NCI-H1694 (cell line): ENCODE measurements at regions not wholly inside any gene's neighbourhood (a gene's known extent, or its start where the extent isn't known, plus 50 kb on each side); places are given as distances from the start of the nearest gene placed in this dataset.

ENCODE experiments used
- DNase-seq: peaks from one replicate; lab custom pipeline; 2025; lab: John Stamatoyannopoulos, UW

DNA sequence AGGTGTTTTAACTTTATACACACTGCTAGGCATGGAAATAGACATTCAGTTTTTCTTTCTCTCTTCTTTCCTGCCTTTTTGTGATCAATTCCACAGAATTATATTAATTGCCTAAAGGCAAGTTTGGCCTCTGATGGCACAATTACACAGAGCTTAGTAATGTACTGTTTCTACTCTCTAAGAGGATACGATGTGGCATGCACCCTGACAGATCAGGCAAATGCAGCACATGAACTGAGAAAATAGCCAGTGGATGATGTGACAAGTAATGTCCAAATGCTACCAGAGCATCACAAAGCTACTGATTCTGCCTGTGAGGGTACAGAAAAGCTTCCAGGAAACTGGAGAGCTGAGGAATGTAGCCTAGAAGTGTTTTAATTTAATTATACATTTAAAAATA, 233.8 kb upstream of the PRR20A start:
- DNase-seq, result no peak

DNA sequence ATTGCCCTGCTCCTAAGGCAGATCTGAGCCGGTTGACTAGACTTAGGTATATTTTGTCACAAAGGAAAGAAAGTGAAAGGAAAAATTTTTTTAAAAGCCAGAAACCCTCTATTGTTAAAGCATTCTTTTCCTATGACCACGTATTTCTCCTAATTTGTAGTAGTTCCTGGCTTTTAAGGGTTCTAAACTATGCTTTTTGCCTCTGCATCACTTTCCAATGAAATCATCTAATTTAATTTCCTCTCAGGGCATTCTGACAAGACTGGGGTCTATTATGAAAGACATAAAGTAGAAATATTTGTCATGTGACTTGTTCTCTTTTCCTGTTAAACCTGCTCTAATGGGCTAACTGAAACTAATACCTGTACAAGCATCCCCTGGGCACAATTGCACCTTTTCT, 233.0 kb upstream of the PRR20A start:
- DNase-seq, result no peak

DNA sequence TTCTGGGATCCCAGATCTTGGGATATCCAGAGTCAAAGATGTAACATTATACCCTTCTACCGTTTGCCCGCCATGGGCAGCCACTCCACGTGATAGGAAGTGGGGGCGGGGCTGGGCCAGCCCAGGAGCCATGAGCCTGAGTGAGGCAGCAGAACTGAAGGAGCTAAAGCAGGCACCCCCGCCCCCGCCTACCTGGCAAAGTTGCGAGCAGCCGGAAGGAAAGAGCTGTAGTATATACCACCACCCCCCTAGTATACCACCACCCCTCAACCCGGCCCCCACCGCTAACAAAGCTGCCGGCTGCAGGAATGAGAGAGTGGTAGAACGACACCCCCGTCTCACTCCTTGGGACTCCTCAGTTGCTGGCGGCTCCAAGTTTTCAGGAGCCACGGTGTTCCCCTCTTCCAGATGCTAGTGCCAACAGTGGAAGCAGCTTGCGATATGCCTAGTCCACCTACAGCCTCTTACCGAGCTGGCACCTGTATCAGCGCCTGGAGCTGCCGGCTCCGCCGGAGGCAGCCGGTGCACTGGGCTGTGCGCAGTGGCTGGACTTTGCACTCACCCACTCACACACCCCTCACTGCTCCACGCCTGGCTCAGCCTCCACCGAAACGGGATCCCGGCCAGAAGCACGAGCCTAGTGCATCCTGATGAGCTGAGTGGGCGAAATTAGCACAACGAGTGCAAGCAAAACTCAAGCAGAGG, 230.7 kb upstream of the PRR20A start:
- DNase-seq, result no peak

DNA sequence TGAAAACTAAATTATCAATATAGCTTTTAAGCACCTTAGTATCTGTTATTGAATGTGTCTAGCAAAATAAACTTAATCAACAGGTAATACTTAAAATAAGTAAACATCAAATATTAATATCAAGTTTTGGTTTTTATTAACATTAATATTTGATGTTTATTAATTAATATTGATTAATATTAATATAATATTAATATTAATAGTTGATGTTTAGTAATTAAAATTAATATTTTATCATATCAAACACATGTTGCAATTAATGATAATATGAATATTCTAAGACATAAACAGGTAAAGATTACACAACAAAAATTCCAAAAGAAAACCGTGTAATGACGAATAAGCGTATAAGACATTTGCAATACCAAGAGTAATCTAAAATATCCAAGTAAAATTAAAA, 222.8 kb upstream of the PRR20A start:
- no peak for DNase-seq

DNA sequence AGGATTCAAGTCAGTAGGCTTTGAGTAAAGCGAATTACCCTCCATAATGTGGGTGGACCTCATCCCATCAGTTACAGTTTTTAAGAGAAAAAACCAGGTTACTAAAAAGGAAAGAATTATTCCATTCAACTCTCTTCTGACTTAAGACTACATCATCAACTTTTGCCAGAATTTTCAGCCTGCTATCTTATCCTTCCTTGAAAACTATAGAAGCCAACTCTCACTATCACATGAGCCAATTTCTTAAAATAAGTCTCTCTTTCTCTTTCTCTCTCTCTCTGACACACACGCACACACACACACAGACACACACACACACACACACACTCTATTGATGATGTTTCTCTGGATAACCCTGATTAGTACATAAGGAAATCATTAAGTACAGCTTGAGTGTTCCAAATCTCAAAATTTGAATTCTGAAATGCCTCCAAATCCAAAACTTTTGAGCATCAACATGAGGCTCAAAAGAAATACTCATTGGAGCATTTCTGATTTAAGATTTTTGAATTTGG, 217.0 kb upstream of the PRR20A start:
- DNase-seq, result no peak

DNA sequence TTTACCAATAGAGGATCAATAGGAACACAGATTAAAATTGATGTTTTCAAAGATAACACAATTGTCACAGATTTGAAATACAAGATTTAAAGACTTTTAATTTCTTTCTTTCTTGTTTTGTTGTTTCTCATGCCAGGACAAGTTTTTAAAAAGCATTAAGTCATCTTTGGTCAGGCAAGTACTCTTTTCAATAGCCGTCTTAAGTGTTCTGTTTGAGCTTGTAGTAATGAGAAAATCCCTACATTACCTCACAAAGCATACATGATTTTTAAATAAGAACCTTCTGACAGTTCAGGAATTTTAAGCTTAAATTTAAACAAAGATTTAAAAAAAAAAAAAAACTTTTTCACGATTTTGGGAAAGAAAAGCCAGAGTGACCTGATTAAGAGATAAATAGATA, 216.3 kb upstream of the PRR20A start:
- DNase-seq, result no peak

DNA sequence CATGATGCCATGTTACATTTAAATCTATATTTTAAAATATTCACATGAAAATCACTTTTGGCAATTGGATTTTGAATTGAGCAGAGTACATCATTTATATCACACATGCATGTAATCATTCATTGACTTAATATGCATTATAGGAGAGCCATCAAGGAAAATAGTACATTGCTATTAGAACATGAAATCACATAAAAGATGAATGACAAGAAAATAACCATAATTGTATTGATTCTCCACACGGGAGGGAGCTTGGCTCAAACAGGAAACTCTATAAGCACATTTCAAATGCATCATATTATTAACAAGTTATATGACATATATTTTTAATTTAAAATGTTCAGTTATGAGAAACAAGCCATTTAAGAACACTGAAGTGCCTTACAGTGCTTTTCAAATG, 208.6 kb upstream of the PRR20A start:
- no peak for DNase-seq

DNA sequence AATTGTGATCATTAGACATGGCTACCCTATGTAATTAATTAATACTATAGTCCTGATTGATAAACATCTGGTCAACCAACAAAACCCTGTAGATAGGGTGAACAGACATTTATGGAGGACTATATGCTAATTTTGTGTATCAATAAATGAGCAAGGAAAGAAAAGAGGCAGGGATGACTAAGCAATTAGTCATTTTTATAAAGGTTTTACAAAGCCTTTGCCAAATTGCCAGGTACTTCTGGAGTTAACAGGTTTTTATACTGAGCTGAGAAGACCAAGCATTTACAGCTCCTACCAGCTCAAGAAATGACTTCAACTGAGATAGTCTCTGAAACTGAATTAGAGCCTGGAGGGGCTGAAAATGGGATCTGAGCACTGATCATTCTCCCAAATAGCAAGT, 186.8 kb upstream of the PRR20A start:
- DNase-seq, result no peak

DNA sequence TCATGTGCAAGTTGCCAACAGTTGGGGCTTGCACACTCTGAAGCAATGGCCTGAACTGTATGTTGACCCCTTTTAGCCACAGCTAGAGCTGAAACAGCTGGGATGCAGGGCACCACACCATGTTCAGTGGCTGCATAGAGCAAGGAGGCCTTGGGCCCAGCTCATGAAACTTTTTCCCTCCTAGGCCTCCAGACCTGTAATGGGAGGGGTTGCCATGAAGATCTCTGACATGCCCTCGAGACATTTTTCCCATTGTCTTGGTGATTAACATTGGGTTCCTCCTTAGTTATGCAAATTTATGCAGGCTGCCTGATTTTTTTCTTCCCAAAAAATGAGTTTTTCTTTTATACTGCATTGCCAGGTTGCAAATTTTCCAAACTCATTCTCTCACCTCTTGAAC, 165.1 kb upstream of the PRR20A start:
- no peak for DNase-seq

DNA sequence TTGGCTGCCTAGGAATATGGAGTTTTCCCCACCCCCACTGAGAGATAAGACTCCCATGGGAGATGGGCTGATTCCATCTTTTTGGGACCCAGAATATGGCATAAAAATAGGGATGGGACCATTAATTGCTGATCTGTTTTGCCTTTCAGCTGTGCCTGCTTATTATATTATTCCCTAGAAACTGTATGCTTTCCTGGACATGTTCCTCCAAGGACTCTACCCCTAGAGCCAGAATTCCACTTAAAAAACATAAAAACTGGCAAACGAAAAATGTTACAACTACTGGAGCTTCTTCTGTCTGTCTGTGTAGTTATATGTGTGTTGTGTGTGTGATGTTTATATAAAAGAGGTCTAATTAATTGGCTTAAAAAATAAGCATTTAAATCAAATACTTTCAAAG, 159.9 kb upstream of the PRR20A start:
- DNase-seq, result no peak

DNA sequence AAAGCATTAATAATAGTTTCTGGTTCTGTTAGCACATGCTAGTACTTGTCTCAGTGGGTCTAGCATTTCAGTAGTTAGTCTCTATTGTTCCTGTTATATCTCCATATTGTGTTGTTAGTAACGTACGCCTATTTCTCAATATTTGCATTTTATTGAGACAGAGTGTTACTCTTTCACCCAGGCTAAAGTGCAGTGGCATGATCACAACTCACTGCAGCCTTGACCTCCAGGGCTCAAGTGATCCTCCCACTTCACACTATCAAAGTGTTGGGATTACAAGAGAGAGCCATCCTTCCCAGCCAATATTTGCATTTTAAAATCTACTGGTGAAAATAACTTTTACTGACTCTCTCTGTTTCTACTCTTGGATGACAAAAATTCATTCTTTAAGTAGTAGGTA, 154.6 kb upstream of the PRR20A start:
- DNase-seq, result no peak

DNA sequence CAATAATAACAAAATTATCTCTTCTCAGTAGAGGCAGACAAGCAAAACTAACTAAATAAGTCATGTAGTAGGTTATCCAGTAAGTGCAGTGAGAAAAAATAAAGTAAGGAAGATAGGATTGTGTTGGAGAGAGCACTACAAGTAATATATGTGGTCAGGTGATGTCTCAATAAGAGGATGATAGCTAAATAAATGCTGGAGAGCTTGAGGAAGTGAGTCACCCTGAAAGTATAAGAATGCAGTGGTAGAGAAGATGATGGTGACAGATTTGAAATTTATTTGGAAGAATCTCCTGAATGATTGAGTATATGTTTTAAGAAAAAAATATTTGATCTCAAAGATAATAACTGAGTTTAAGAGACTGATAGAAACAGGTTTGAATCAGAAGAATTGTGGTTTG, 152.2 kb upstream of the PRR20A start:
- DNase-seq, result no peak

DNA sequence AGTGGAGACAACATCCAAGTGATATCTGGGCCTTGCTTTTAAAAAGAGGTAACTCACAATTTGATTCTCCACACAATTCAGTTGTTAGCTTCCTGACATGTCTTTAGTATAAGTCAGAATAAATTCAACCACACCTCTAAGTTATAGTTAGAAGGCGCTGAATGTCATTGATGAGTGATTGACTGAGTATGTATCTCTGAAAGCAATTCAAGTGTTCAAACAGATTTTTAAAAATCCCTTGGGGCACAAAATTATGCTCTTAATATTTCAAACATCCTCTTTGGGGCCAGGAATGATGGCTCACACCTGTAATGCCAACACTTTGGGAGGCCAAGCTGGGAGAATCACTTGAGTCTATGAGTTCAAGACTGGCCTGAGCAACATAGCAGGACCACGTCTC, 137.0 kb upstream of the PRR20A start:
- no peak for DNase-seq

DNA sequence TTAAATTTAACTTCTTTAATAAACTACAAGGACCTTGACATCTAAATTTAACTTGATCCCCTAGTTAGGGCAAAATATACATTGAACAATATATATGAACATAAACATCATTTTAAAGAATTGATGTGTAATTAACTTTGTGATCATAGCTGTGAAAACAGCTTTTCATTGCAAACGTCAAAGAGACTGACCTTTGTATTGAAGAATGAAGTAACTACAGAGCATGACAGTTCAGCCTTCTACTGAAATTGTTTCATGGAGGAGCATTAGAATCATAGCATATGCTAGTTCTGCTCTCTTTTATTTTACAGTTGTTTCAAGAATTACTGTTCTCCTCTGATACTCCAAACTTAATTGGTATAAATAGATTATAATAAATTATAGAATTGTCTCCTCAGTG, 123.4 kb upstream of the PRR20A start:
- no peak for DNase-seq

DNA sequence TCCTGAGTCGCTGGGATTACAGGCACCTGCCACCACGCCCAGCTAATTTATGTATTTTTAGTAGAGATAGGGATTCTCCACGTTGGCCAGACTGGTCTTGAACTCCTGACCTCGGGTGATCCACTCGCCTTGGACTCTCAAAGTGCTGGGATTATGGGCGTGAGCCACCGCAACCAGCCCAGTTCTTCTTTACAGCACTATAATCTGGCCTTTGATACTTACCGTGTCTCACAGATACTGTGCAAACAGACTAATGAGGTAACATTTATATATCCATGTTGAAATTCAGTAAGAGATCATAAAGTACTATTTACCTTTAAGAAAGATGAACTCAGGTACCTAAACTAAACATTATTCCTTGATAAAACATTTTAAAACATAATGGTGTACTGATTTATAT, 121.8 kb upstream of the PRR20A start:
- no peak for DNase-seq

DNA sequence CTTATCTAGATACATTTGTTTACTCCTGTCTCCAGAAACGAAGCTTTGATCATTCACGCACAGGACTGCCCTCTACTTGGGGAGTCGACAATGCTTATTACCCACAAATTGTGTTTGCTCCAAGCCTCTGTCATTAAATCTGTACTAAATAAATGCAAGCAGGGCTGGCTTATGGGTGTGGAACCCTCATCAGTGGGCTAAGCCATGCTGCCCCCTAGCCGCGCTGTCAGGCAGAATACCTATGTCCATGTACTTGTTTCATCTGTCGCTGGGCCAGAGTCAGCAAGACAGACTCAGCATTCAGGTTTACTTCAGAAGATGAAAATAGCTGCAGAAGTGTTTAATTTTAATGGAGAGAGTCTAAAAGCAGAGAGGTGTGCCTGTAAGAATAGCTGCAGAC, 110.0 kb upstream of the PRR20A start:
- no peak for DNase-seq

DNA sequence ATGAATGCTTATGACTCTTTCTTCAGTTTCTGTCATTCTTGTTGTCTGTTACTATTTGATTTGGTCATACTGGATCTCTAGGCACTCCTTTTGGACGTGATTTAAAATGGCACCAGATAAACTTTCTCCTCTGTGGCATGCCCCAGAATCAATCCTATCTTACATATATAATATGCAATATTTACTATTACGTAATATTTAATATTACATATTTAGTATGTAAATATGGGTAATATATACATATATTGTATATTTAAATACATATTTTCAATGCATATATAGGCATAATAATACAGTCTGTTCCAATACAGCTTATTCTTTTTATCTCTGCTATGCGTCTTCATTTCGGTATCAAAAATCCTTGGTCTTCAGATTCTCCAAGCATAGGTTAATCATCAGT, 104.4 kb upstream of the PRR20A start:
- DNase-seq, result no peak

DNA sequence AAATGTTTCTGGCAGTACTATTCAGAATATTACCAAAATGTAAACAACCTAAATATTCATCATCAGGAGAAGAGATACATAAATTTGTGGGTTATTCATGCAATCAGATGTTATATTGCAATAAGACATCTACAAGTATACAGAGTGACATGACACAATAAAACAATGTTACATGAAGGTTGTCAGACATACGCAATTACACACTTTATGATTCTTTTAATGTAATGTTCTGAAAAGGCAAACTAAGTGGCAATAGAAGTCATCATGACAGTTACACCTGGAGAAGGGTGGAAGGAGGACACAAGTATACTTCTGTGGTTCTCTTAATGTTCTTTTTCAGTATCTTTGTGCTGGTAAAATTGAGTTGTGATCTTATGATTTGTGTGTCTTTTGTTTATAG, 95.8 kb upstream of the PRR20A start:
- no peak for DNase-seq

DNA sequence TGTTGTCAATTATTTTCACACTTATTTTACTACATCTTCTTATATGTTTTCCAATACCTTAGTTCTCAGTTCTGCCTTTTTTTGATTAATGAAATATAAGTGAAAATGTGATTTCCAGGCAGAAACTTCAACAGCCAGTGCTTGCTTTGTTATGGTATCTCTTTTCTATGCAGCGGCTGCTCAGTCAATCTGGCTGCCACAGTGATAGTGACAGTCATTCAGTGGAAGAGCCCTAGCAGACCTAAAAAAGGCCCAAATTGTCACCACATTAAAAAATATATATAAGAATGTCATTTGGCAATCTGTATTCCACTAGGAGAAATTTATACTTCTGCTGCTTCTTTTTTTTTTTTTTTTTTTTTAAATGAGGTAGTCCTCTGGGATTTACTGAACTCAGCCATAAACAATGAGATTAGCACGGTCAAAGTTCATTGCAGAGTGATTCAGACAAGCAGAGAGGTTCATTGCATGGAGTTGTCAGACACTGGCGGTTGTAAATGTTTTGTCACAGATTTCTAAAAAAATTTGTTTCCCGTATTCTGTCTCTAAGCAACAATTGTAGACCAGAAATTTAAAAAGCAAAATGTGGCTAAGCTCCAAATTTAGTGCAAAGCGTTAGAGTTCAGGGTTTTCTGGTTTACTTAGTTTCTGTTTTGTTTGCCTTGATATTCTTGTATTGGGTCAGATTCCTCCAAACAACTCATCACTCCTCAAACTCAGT, 94.7 kb upstream of the PRR20A start:
- no peak for DNase-seq

DNA sequence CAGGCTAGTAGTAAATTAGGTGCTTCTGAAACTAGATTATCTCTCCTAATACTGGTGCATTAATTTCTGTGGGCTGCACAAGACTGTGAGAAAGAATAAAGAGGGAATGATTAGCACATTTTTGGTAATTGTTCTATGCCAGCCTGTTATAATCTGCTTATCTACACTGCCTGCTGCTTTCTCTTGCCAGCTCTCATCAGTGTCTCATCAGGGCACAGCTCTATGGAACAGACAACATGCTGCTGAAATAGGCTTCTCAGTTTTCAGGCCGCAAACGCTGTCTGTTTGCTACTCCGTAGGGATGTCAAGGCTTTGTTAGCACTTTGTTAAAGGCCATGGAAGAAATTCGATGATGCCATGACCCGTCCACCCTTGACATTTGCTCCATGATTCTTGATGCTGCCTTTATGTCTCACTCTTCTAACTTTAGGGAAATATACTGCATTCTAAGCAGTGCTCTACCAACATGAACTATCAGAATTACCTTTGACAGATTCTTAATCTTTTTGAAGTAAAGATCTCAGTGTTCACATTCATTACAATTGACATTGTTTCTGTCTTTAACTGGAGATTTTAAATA, 84.0 kb upstream of the PRR20A start:
- DNase-seq, result no peak

DNA sequence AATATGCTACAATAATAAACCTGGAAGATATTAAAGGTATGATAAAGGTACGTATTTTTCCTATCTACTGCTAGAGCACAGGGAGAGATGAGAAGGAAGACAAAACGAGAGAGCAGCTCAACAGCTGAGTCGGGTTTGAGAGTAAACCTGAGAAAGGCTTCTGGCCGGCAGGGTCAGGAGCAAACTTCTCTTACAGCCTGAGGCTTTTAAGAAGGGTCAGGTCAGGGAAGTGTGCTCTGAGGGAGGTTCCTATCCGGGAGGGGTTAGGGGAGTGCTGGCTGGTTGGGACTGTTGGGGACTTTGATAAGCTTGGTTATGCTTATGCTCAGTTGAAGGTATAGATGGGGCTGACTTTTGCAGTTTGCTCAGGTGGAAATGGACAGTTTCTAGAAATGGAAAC, 77.7 kb upstream of the PRR20A start:
- no peak for DNase-seq

DNA sequence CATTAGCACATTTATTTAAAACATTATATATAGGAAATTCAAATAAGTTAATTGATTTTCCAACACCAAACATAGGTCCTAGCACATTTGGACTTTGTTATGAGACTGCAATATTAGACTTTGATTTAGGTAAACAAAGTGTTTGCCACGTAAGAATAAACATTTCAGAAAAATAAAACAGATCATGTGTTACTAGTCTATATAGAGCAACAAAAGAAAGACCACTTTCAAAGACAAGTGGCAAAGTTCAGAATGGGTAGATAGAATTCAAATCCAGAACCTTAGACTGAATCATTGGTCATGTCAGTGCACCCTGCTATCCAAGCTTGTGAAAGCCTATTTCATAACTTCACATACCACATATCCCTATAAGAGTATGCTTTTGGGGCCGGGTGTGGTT, 66.7 kb upstream of the PRR20A start:
- DNase-seq, result no peak

DNA sequence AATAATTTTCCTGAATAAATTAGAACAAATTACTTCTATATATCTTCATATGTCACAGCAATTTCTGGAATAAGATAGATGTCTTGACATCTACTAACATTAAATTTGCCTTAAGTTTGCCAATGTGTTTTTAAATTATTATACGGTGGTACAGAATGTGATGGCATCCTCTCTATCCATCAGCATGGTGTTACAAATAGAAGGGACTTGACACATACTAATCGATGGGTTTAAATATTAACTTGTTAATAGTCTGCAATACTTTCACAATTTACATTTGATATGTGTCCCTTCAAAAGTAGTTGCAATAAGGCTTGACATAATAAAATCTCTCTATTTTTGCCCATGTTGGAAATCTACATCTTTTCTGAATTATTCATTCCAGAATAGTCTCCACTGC, 65.1 kb upstream of the PRR20A start:
- DNase-seq, result no peak

DNA sequence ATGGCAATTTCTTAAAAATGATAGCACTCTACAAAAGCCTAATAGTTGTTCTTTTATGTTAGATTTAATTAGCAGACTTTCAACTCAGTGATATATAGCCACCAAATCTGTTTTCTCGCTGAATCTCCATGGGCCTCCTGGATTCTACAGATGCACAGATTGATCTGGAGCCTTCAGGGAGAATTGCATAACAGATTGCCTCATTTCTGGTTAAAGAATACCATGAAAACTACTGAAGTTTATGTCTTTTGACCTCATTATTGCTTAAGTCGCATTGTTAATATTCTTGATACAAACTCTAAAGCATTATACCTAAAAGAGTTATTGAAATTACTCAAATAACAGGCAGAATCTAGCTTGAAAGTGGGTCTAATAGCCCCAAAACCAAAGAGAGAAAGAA, 53.7 kb upstream of the PRR20A start:
- DNase-seq, result no peak
